Thyroid gland (tissue), 4 donors: ENCODE measurements at regions not wholly inside any gene's neighbourhood (a gene's known extent, or its start where the extent isn't known, plus 50 kb on each side); places are given as distances from the start of the nearest gene placed in this dataset.

Experiments used
- POLR2A ChIP-seq, 2 donors: fragments of 450-650 bp; IDR thresholded peaks; one replicate each; pipeline ENCODE4 v1.6.1; 2017; ENCODE audit warnings: antibody characterized with exemption in 2 of 2, mild to moderate bottlenecking in 2 of 2, moderate library complexity in 1 of 2
- TF ChIP-seq, protein P1 (sequence below), 6 experiments: fragments of 200-600 bp in 3 of 6; fragments of 450-650 bp in 3 of 6; sonication (generic) in 3 of 6; IDR thresholded peaks; one replicate each; pipeline ENCODE4 v1.5.1; 2016 to 2019; ENCODE audit warnings: antibody characterized with exemption in 6 of 6, mild to moderate bottlenecking in 2 of 6, inconsistent platforms in 1 of 6, moderate library complexity in 1 of 6

DNA sequence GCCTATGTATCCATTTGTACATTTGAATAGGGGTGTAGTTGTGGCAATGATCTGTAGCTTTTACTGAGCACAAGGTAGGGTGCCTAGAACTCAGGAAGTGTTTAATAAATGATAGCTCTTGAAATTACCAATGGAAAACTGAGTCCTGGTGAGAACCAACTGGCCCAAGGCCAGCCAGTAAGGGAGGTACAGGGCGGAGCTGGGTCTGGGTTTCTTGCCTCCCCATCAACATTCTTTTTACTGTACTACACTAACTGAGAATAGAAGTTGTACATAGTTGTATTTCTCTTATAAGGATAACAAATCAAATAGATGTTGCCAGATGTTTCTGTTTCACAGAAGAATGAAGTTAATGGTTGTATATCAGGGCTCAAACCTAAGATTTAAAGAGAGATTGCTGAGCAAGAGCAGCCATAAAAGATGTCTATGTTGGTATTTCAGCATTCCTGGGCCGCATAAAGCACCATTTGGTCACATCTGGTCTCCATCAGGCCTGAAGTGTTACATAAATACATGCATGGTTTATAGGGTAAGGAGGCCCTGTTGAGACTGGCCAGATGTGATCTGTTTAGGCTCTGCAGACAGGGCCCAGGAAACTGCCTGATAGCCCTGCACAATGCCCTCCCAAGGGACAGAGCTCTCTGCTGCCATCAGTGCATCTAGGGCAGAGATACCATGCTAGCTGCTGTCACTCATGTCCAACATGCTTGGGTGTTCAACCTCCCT lies 210.5 kb downstream of the NXNL2 start:
- TF ChIP-seq, protein P1, sequence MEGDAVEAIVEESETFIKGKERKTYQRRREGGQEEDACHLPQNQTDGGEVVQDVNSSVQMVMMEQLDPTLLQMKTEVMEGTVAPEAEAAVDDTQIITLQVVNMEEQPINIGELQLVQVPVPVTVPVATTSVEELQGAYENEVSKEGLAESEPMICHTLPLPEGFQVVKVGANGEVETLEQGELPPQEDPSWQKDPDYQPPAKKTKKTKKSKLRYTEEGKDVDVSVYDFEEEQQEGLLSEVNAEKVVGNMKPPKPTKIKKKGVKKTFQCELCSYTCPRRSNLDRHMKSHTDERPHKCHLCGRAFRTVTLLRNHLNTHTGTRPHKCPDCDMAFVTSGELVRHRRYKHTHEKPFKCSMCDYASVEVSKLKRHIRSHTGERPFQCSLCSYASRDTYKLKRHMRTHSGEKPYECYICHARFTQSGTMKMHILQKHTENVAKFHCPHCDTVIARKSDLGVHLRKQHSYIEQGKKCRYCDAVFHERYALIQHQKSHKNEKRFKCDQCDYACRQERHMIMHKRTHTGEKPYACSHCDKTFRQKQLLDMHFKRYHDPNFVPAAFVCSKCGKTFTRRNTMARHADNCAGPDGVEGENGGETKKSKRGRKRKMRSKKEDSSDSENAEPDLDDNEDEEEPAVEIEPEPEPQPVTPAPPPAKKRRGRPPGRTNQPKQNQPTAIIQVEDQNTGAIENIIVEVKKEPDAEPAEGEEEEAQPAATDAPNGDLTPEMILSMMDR (IDR thresholded peaks at IDR 0.05): no peak
- TF ChIP-seq POLR2A (IDR thresholded peaks at IDR 0.05): no peak
